Thymus (tissue), 11 donors: ENCODE measurements at regions not wholly inside any gene's neighbourhood (a gene's known extent, or its start where the extent isn't known, plus 50 kb on each side); places are given as distances from the start of the nearest gene placed in this dataset.

Experiments used
- DNase-seq, 9 donors: peaks; one replicate each; pipeline ENCODE4 v3.0.0-alpha.2; 2013; ENCODE audit warnings: low spot score in 9 of 9, low read depth in 6 of 9, missing footprints in 1 of 9
- H3K27ac ChIP-seq, 2 donors: one replicate each; pipeline ENCODE4 v1.5.1; 2013; ENCODE audit warnings: control low read depth in 1 of 2, low read depth in 1 of 2, low read length in 1 of 2, mild to moderate bottlenecking in 1 of 2, moderate library complexity in 1 of 2
- H3K27me3 ChIP-seq, 2 donors: one replicate each; pipeline ENCODE4 v1.5.1; 2013; ENCODE audit warnings: low read length in 1 of 2; ENCODE audit not compliant: control insufficient read depth in 2 of 2, insufficient read depth in 1 of 2
- H3K36me3 ChIP-seq, 2 donors: one replicate each; pipeline ENCODE4 v1.5.1; 2013; ENCODE audit warnings: low read length in 1 of 2, mild to moderate bottlenecking in 1 of 2, moderate library complexity in 1 of 2; ENCODE audit not compliant: control insufficient read depth in 2 of 2, insufficient read depth in 2 of 2
- H3K4me1 ChIP-seq, 2 donors: one replicate each; pipeline ENCODE4 v1.5.1; 2013; ENCODE audit warnings: low read length in 2 of 2; ENCODE audit not compliant: control insufficient read depth in 2 of 2, insufficient read depth in 2 of 2
- H3K4me3 ChIP-seq, 2 donors: one replicate each; pipeline ENCODE4 v1.5.1; 2013; ENCODE audit warnings: low read length in 2 of 2, control low read depth in 1 of 2, mild to moderate bottlenecking in 1 of 2
- H3K9me3 ChIP-seq, 2 donors: one replicate each; pipeline ENCODE4 v1.5.1; 2013; ENCODE audit warnings: low read length in 1 of 2, mild to moderate bottlenecking in 1 of 2; ENCODE audit not compliant: control insufficient read depth in 2 of 2, insufficient read depth in 1 of 2
- WGBS: extraction: QIAGEN DNeasy Blood & Tissue Kit; methylation state at CpG from one replicate; pipeline ENCODE4 v1.1.7; 2013; 5-methylcytosine and 5-hydroxymethylcytosine counted together
- donor health status: healthy.

- DNase-seq, result no peak
- Histone ChIP-seq H3K27ac (no peak overlapping the region), H3K4me1 (no peaks in the 10 kb centered on the region), H3K27me3 (no peaks in the 10 kb centered on the region), H3K9me3 (no peaks in the 10 kb centered on the region), H3K4me3 (no peak overlapping the region), H3K36me3 (no peaks in the 10 kb centered on the region)
These were observed 68.0 kb downstream of the DIPK2A start for GRCh38 chr3:144039661-144040060.

GRCh38 chr3:144041960-144042556 lies 70.4 kb downstream of the DIPK2A start:
- no peak overlapping the region for H3K27ac ChIP-seq
- H3K36me3 ChIP-seq, result no peaks in the 10 kb centered on the region
- H3K27me3 ChIP-seq, result no peaks in the 10 kb centered on the region
- no peak for DNase-seq
- no peaks in the 10 kb centered on the region for H3K4me1 ChIP-seq
- H3K9me3 ChIP-seq, result no peaks in the 10 kb centered on the region
- H3K4me3 ChIP-seq, result no peak overlapping the region
- WGBS, result 95% methylated on average over 1 of the region's 1 CpG

GRCh38 chr3:144045766-144046165 lies 74.1 kb downstream of the DIPK2A start:
- 96% methylated on average over 1 of the region's 1 CpG for WGBS
- H3K27ac ChIP-seq, result no peak overlapping the region
- H3K4me3 ChIP-seq, result no peak overlapping the region
- H3K36me3 ChIP-seq, result no peaks in the 10 kb centered on the region
- H3K4me1 ChIP-seq, result no peaks in the 10 kb centered on the region
- no peaks in the 10 kb centered on the region for H3K9me3 ChIP-seq
- DNase-seq, result no peak
- no peaks in the 10 kb centered on the region for H3K27me3 ChIP-seq

- Histone ChIP-seq H3K9me3 (no peaks in the 10 kb centered on the region), H3K27me3 (no peaks in the 10 kb centered on the region), H3K4me3 (no peak overlapping the region), H3K27ac (no peak overlapping the region), H3K4me1 (no peaks in the 10 kb centered on the region), H3K36me3 (no peaks in the 10 kb centered on the region)
- 96% methylated on average over 5 of the region's 5 CpGs for WGBS
- no peak for DNase-seq
These were observed 77.8 kb downstream of the DIPK2A start for GRCh38 chr3:144049374-144049773.

GRCh38 chr3:144051211-144051610 lies 79.6 kb downstream of the DIPK2A start:
- no peaks in the 10 kb centered on the region for H3K36me3 ChIP-seq

GRCh38 chr3:144052275-144052674 lies 80.7 kb downstream of the DIPK2A start:
- H3K27ac ChIP-seq, result no peak overlapping the region
- H3K4me1 ChIP-seq, result no peaks in the 10 kb centered on the region
- H3K4me3 ChIP-seq, result no peak overlapping the region
- no peaks in the 10 kb centered on the region for H3K9me3 ChIP-seq
- H3K27me3 ChIP-seq, result no peaks in the 10 kb centered on the region
- H3K36me3 ChIP-seq, result no peaks in the 10 kb centered on the region
- no peak for DNase-seq

More at GRCh38 chr3:144051211-144051610, 79.6 kb downstream of the DIPK2A start:
- Histone ChIP-seq H3K4me1 (no peaks in the 10 kb centered on the region), H3K27ac (no peak overlapping the region), H3K4me3 (no peak overlapping the region), H3K27me3 (no peaks in the 10 kb centered on the region), H3K9me3 (no peaks in the 10 kb centered on the region)
- no peak for DNase-seq

GRCh38 chr3:144053121-144053520 lies 81.5 kb downstream of the DIPK2A start:
- Histone ChIP-seq H3K9me3 (no peaks in the 10 kb centered on the region), H3K27me3 (no peaks in the 10 kb centered on the region), H3K4me1 (no peaks in the 10 kb centered on the region), H3K27ac (no peak overlapping the region), H3K4me3 (no peak overlapping the region), H3K36me3 (no peaks in the 10 kb centered on the region)
- no peak for DNase-seq
- WGBS, result 89% methylated on average over 1 of the region's 1 CpG

GRCh38 chr3:144054766-144055165 lies 83.1 kb downstream of the DIPK2A start:
- H3K27ac ChIP-seq, result no peak overlapping the region

GRCh38 chr3:144055604-144056003 lies 84.0 kb downstream of the DIPK2A start:
- no peak overlapping the region for H3K4me3 ChIP-seq
- H3K36me3 ChIP-seq, result no peaks in the 10 kb centered on the region
- H3K4me1 ChIP-seq, result no peaks in the 10 kb centered on the region
- no peak overlapping the region for H3K27ac ChIP-seq
- no peak for DNase-seq
- H3K27me3 ChIP-seq, result no peaks in the 10 kb centered on the region
- WGBS, result 94% methylated on average over 1 of the region's 1 CpG
- no peaks in the 10 kb centered on the region for H3K9me3 ChIP-seq

More at GRCh38 chr3:144054766-144055165, 83.1 kb downstream of the DIPK2A start:
- no peaks in the 10 kb centered on the region for H3K4me1 ChIP-seq
- H3K9me3 ChIP-seq, result no peaks in the 10 kb centered on the region
- DNase-seq, result no peak
- H3K27me3 ChIP-seq, result no peaks in the 10 kb centered on the region
- no peak overlapping the region for H3K4me3 ChIP-seq
- no peaks in the 10 kb centered on the region for H3K36me3 ChIP-seq

GRCh38 chr3:144058713-144059112 lies 87.1 kb downstream of the DIPK2A start:
- Histone ChIP-seq H3K9me3 (no peaks in the 10 kb centered on the region), H3K27ac (no peak overlapping the region), H3K4me1 (no peaks in the 10 kb centered on the region), H3K4me3 (no peak overlapping the region), H3K36me3 (no peaks in the 10 kb centered on the region), H3K27me3 (no peaks in the 10 kb centered on the region)
- no peak for DNase-seq
- 97% methylated on average over 6 of the region's 6 CpGs for WGBS
